ENCODE measurements at regions not wholly inside any gene's neighbourhood (a gene's known extent, or its start where the extent isn't known, plus 50 kb on each side); places are given as distances from the start of the nearest gene placed in this dataset.

GRCh38 chr13:109977212-109977968 is 191.0 kb upstream of the IRS2 start:
- TF ChIP-seq CTCF (conservative IDR thresholded peaks at IDR 0.05 in 1 of 2, IDR thresholded peaks at IDR 0.05 in 1 of 2; ENCODE audit: extremely low read depth in 1 of 2, insufficient read depth in 1 of 2, low read depth in 1 of 2, low read length in 2 of 2) (no peak), EZH2 (IDR thresholded peaks at IDR 0.05; ENCODE audit: borderline replicate concordance, low read length) (no peak)
